HCEC 1CT (cell line): ENCODE measurements at regions not wholly inside any gene's neighbourhood (a gene's known extent, or its start where the extent isn't known, plus 50 kb on each side); places are given as distances from the start of the nearest gene placed in this dataset.
"Not testable (repeated sequence)": the region's sequence is repeated elsewhere in the genome, so short reads cannot be mapped to it uniquely, and the experiment has no call there.

Experiments
- DNase-seq: peaks from one replicate; pipeline ENCODE4 v3.0.0-alpha.2; 2017

- no peak for DNase-seq
Measured at GRCh38 chr7:114273218-114273617, 141.4 kb upstream of the FOXP2 start.

- DNase-seq = no peak
Measured at GRCh38 chr7:114269714-114270113, 144.9 kb upstream of the FOXP2 start.

- DNase-seq = not testable (repeated sequence)
Measured at GRCh38 chr7:114267550-114267949, 147.1 kb upstream of the FOXP2 start.

- DNase-seq = peak; percentile 25
Measured at GRCh38 chr7:114264023-114264422, 150.6 kb upstream of the FOXP2 start.

- no peak for DNase-seq
Measured at GRCh38 chr7:114263219-114263618, 151.4 kb upstream of the FOXP2 start.

GRCh38 chr7:114255404-114255841 lies 159.2 kb upstream of the FOXP2 start:
- no peak for DNase-seq

- DNase-seq = no peak
Measured at GRCh38 chr7:114243646-114244045, 171.0 kb upstream of the FOXP2 start.

- DNase-seq = no peak
Measured at GRCh38 chr7:114242992-114243507, 171.6 kb upstream of the FOXP2 start.

- DNase-seq = no peak
Measured at GRCh38 chr7:114229246-114229645, 185.4 kb upstream of the FOXP2 start.

- DNase-seq = no peak
Measured at GRCh38 chr7:114225784-114226183, 188.8 kb upstream of the FOXP2 start.

GRCh38 chr7:114218283-114218682 lies 196.3 kb upstream of the FOXP2 start:
- no peak for DNase-seq

- peak; percentile 12 for DNase-seq
Measured at GRCh38 chr7:114217026-114217806, 197.4 kb upstream of the FOXP2 start.

- DNase-seq = no peak
Measured at GRCh38 chr7:114214466-114214865, 200.1 kb upstream of the FOXP2 start.

- no peak for DNase-seq
Measured at GRCh38 chr7:114212721-114213429, 201.7 kb upstream of the FOXP2 start.

GRCh38 chr7:114209968-114210367 lies 204.6 kb upstream of the FOXP2 start:
- DNase-seq = no peak

- no peak for DNase-seq
Measured at GRCh38 chr7:114206688-114207087, 207.9 kb upstream of the FOXP2 start.

- DNase-seq = no peak
Measured at GRCh38 chr7:114196517-114196916, 218.1 kb upstream of the FOXP2 start.

GRCh38 chr7:114190387-114190786 lies 224.2 kb upstream of the FOXP2 start:
- no peak for DNase-seq

- no peak for DNase-seq
Measured at GRCh38 chr7:114183311-114184088, 231.1 kb upstream of the FOXP2 start.

- DNase-seq = no peak
Measured at GRCh38 chr7:114182837-114183236, 231.8 kb upstream of the FOXP2 start.

- no peak for DNase-seq
Measured at GRCh38 chr7:114181280-114181679, 233.3 kb upstream of the FOXP2 start.

- no peak for DNase-seq
Measured at GRCh38 chr7:114180556-114181266, 233.9 kb upstream of the FOXP2 start.

- peak; percentile 31 for DNase-seq
Measured at GRCh38 chr7:114175125-114175524, 239.5 kb upstream of the FOXP2 start.
